PC-9 (cell line): ENCODE measurements at regions not wholly inside any gene's neighbourhood (a gene's known extent, or its start where the extent isn't known, plus 50 kb on each side); places are given as distances from the start of the nearest gene placed in this dataset.

ENCODE experiments used
- BruUV-seq: library from RNA; stranded (reverse); fragments of 400-500 nt; replicated peaks from 2 replicates; lab custom pipeline; 2021; lab: Mats Ljungman, UMichigan
- CTCF ChIA-PET: fragments of 300-600 bp; sonication (Branson Sonifier 250); formaldehyde crosslinking; loops from one replicate; lab custom pipeline; 2022; ENCODE audit warnings: antibody characterized with exemption; lab: Charles Lee
- POLR2A ChIA-PET: fragments of 300-600 bp; sonication (Branson Sonifier 250); formaldehyde crosslinking; loops from one replicate; lab custom pipeline; 2022; ENCODE audit warnings: antibody characterized with exemption; ENCODE audit not compliant: unreplicated experiment; lab: Charles Lee
- DNase-seq, 2 experiments: peaks; one replicate each; pipeline versions ENCODE4 v3.0.0 to v3.0.0-alpha.2; 2015 to 2022; ENCODE audit warnings: mixed read lengths in 1 of 2
- H2AFZ ChIP-seq: fragments of 200-600 bp; sonication (generic); 2 replicates; pipeline ENCODE4 v1.8.1; 2017; ENCODE audit warnings: antibody characterized with exemption
- H3F3A ChIP-seq: fragments of 200-600 bp; sonication (generic); 2 replicates; pipeline ENCODE4 v1.8.1; 2017; ENCODE audit warnings: antibody characterized with exemption, mild to moderate bottlenecking, low read depth; ENCODE audit not compliant: insufficient read depth
- H3K27ac ChIP-seq: fragments of 200-600 bp; sonication (generic); 2 replicates; pipeline ENCODE4 v1.6.1; 2016; ENCODE audit warnings: mixed run types
- H3K27me3 ChIP-seq: fragments of 200-600 bp; sonication (generic); 2 replicates; pipeline ENCODE4 v1.6.1; 2016; ENCODE audit warnings: low read depth, mixed run types; ENCODE audit not compliant: insufficient read depth
- H3K36me3 ChIP-seq: fragments of 200-600 bp; sonication (generic); 2 replicates; pipeline ENCODE4 v1.6.1; 2016; ENCODE audit warnings: low read depth, mixed run types
- H3K4me1 ChIP-seq: fragments of 200-600 bp; sonication (generic); replicated peaks from 2 replicates; pipeline ENCODE4 v1.6.1; 2016; ENCODE audit warnings: mixed run types; ENCODE audit not compliant: insufficient read depth
- H3K4me2 ChIP-seq: fragments of 200-600 bp; sonication (generic); 2 replicates; pipeline ENCODE4 v1.6.1; 2017; ENCODE audit warnings: mixed run types
- H3K4me3 ChIP-seq: fragments of 200-600 bp; sonication (generic); 2 replicates; pipeline ENCODE4 v1.6.1; 2016; ENCODE audit warnings: mixed run types
- H3K79me2 ChIP-seq: fragments of 200-600 bp; sonication (generic); 2 replicates; pipeline ENCODE4 v1.6.1; 2017; ENCODE audit warnings: low read depth, mixed run types
- H3K9me2 ChIP-seq: fragments of 200-600 bp; sonication (generic); 2 replicates; pipeline ENCODE4 v1.8.1; 2017; ENCODE audit warnings: mild to moderate bottlenecking; ENCODE audit not compliant: insufficient read depth
- H3K9me3 ChIP-seq: fragments of 200-600 bp; sonication (generic); 2 replicates; pipeline ENCODE4 v1.8.1; 2016; ENCODE audit warnings: low read depth; ENCODE audit not compliant: insufficient read depth
- H4K20me1 ChIP-seq: fragments of 200-600 bp; sonication (generic); 2 replicates; pipeline ENCODE4 v1.8.1; 2017; ENCODE audit not compliant: insufficient read depth
- EZH2 ChIP-seq: fragments of 200-600 bp; sonication (generic); IDR thresholded peaks from 2 replicates; pipeline ENCODE4 v1.8.0; 2017; ENCODE audit warnings: antibody characterized with exemption, low read depth
- intact Hi-C: fragments of 100-400 bp; cut with micrococcal nuclease; formaldehyde crosslinking; loops from one replicate; pipeline ENCODE4 v1.10.0; 2022; ENCODE audit not compliant: unreplicated experiment
- TF ChIP-seq, protein P1 (sequence below): fragments of 200-600 bp; sonication (generic); conservative IDR thresholded peaks from 2 replicates; pipeline ENCODE4 v1.6.1; 2017; ENCODE audit warnings: mixed run types, antibody characterized with exemption, mild to moderate bottlenecking, moderate library complexity

DNA sequence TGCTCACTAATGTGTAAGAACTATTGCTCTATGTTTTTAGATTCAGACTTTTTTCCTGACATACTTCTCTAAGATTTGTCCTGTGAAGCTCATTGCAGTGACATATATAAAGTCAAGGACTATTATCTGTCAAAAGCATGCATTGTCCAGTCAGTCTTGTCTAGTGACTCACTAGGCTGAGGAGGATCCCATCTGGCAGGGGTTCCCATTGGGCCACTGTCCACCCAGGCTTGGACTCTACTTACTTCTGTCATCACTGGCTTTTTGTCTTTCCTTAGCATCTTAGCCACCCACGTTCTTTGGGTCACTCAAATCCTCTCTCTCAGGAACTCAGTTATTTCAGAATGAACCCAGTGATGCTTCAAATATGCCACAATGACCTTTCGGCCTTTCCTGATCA is 132.6 kb upstream of the NABP1 start:
- CTCF ChIA-PET: no interaction called here
- Histone ChIP-seq H3F3A (no peaks in the 10 kb centered on the region), H3K4me2 (no peak overlapping the region), H3K36me3 (no peaks in the 10 kb centered on the region), H3K79me2 (no peaks in the 10 kb centered on the region), H3K27ac (no peak overlapping the region), H4K20me1 (no peaks in the 10 kb centered on the region), H3K9me3 (peaks cover 3% of the 10 kb centered on the region; the same call in 1 of the 2 replicates), H3K9me2 (no peaks in the 10 kb centered on the region), H3K4me1 (no peaks in the 10 kb centered on the region), H3K27me3 (no peaks in the 10 kb centered on the region), H3K4me3 (no peak overlapping the region), H2AFZ (no peak overlapping the region)
- no TSS peak for BruUV-seq
- no peak for TF ChIP-seq EZH2
- TF ChIP-seq, protein P1, sequence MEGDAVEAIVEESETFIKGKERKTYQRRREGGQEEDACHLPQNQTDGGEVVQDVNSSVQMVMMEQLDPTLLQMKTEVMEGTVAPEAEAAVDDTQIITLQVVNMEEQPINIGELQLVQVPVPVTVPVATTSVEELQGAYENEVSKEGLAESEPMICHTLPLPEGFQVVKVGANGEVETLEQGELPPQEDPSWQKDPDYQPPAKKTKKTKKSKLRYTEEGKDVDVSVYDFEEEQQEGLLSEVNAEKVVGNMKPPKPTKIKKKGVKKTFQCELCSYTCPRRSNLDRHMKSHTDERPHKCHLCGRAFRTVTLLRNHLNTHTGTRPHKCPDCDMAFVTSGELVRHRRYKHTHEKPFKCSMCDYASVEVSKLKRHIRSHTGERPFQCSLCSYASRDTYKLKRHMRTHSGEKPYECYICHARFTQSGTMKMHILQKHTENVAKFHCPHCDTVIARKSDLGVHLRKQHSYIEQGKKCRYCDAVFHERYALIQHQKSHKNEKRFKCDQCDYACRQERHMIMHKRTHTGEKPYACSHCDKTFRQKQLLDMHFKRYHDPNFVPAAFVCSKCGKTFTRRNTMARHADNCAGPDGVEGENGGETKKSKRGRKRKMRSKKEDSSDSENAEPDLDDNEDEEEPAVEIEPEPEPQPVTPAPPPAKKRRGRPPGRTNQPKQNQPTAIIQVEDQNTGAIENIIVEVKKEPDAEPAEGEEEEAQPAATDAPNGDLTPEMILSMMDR: no peak
- intact Hi-C loops: no loop called here
- POLR2A ChIA-PET: interaction anchor here (0.6 kb wide), 1 partner anchor 267 kb away, joined by 3 read pairs; no protein-coding TSS in a partner anchor
- no peak for DNase-seq

DNA sequence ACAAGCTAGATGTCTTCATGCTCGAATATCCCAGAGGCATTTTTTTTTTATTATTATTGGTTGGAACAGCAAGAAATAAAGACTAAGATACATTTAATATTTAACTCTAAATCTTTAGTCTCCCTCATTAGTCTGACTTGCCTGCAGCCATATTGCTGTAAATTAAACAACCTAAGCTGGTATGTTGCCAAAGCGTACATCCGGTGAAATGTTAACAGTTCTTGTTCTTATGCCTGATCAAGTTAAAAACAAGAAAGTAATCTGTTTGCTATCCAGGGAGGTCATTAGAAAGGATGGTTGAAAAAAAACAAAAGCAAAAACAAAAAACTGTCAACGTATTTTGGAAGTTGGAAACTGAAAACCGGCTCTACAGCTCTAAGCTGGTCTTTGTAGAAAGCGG is 125.9 kb upstream of the NABP1 start:
- Histone ChIP-seq H3K4me2 (no peak overlapping the region), H3K27me3 (no peaks in the 10 kb centered on the region), H3K9me3 (no peaks in the 10 kb centered on the region), H3K4me3 (no peak overlapping the region), H3F3A (no peaks in the 10 kb centered on the region), H3K27ac (no peak overlapping the region), H3K4me1 (peaks cover 4% of the 10 kb centered on the region), H3K9me2 (no peaks in the 10 kb centered on the region), H3K79me2 (no peaks in the 10 kb centered on the region), H2AFZ (no peak overlapping the region), H4K20me1 (no peaks in the 10 kb centered on the region), H3K36me3 (no peaks in the 10 kb centered on the region)
- no peak for DNase-seq
- ChIA-PET POLR2A (interaction anchor here (0.6 to 0.7 kb wide), 3 partner anchors 140 to 220 kb away, joined by 3 to 8 read pairs (median 5); no protein-coding TSS in a partner anchor), CTCF (interaction anchor here (0.6 kb wide), 1 partner anchor 265 kb away, joined by 3 read pairs; no protein-coding TSS in a partner anchor)
- TF ChIP-seq EZH2: no peak
- TF ChIP-seq, protein P1: no peak
- intact Hi-C loops: no loop called here
- no TSS peak for BruUV-seq

DNA sequence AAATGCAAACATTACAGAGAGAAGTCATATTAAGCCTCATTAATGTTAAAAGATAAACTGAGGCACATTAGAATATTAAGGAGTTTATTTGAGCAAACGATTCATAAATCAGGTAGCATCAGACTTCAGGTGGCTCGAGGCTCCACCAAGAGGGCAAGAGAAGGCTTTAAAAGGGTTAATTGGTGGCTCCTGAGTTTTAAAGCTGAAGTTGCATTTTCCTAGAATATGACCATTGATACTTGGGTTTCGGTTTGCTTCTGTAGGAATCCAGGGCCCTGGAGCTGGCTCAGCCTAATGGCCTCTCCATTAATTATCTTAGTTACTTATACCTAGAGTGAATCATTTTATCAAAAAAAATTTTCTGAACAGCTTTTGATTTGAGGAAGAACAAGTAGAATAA is 123.7 kb upstream of the NABP1 start:
- intact Hi-C loops: no loop called here
- CTCF ChIA-PET: interaction anchor here (0.6 kb wide), 1 partner anchor 431 kb away, joined by 4 read pairs; no protein-coding TSS in a partner anchor

More for the DNA sequence above, 123.7 kb upstream of the NABP1 start:
- H3K4me3 ChIP-seq: no peak overlapping the region
- H3K4me1 ChIP-seq: peaks cover 4% of the 10 kb centered on the region
- H3K9me3 ChIP-seq: no peaks in the 10 kb centered on the region
- no peaks in the 10 kb centered on the region for H3K79me2 ChIP-seq
- no peaks in the 10 kb centered on the region for H3F3A ChIP-seq
- DNase-seq: no peak
- H3K36me3 ChIP-seq: no peaks in the 10 kb centered on the region
- POLR2A ChIA-PET: no interaction called here
- no peaks in the 10 kb centered on the region for H4K20me1 ChIP-seq
- no TSS peak for BruUV-seq
- H3K27ac ChIP-seq: no peak overlapping the region
- H3K9me2 ChIP-seq: no peaks in the 10 kb centered on the region
- TF ChIP-seq, protein P1: no peak
- no peak for TF ChIP-seq EZH2
- no peak overlapping the region for H2AFZ ChIP-seq
- H3K4me2 ChIP-seq: no peak overlapping the region
- no peaks in the 10 kb centered on the region for H3K27me3 ChIP-seq
